ENCODE measurements at regions not wholly inside any gene's neighbourhood (a gene's known extent, or its start where the extent isn't known, plus 50 kb on each side); places are given as distances from the start of the nearest gene placed in this dataset.

DNA sequence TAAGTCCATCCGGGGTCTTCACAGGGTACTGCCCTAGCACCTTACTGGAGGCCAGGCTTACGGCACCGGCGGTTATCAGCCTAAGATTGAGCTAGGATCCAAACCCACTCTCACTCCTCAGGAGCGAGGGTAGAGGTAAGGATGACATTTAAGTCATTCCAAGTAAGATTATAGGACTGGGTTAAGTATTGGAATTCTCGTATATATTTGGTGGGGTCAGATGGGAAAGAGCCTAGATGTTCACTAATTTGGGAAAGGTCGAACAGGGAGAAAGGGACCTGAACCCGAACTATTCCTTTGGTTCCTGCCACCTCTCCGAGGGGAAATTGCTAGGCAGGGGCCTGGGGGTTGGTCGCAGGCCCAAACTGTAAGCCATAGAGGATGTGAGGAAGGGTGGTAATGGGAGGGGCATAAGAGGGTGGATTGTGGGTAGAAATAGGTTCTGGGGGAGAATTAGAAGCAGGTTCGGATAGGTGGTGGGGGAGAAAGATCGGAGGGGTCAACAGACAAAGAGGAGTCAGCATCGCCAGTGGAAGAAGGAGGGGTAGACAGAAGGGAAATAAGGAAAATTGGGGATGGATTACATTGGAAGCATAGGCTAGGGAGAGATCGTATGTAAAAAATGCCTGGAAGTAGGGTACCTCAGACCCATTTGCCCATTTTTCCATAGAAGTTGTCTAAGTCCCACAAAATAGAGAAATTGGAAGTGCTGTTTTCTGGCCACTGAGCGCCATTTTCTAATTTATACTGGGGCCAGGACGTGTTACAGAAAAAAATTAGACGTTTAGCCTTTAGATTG, 747.1 kb upstream of the ADGRB3 start (continued):
- TF ChIP-seq SRSF1 (IDR thresholded peaks at IDR 0.05; ENCODE audit: low read depth, low read length): no peak
- peak; percentile 31 for TF ChIP-seq SIRT6 (IDR thresholded peaks at IDR 0.05; ENCODE audit: low read depth, low read length)
- 0 out of 2 replicates have a peak, but pooled peaks have one; percentile 18 for TF ChIP-seq SIN3B (IDR thresholded peaks at IDR 0.05; ENCODE audit: low read depth)
- no peak for TF ChIP-seq ZFPM2 (CRISPR knock-in tag; IDR thresholded peaks at IDR 0.05)
- peak; percentile 15 for TF ChIP-seq BRD9 (IDR thresholded peaks at IDR 0.05; ENCODE audit: low read depth, partially characterized antibody)
- TF ChIP-seq CREB1 (IDR thresholded peaks at IDR 0.05): peak; percentile 8; the same call in 1 of the 2 replicates
- TF ChIP-seq CREB1 (CRISPR knock-in tag; IDR thresholded peaks at IDR 0.05): no peak
- TF ChIP-seq KHSRP (IDR thresholded peaks at IDR 0.05): peak; percentile 35; the same call in 1 of the 2 replicates
- peak; percentile 57; the same call in 1 of the 2 replicates for TF ChIP-seq ZNF143 (CRISPR knock-in tag; IDR thresholded peaks at IDR 0.05)
- TF ChIP-seq, protein P1, sequence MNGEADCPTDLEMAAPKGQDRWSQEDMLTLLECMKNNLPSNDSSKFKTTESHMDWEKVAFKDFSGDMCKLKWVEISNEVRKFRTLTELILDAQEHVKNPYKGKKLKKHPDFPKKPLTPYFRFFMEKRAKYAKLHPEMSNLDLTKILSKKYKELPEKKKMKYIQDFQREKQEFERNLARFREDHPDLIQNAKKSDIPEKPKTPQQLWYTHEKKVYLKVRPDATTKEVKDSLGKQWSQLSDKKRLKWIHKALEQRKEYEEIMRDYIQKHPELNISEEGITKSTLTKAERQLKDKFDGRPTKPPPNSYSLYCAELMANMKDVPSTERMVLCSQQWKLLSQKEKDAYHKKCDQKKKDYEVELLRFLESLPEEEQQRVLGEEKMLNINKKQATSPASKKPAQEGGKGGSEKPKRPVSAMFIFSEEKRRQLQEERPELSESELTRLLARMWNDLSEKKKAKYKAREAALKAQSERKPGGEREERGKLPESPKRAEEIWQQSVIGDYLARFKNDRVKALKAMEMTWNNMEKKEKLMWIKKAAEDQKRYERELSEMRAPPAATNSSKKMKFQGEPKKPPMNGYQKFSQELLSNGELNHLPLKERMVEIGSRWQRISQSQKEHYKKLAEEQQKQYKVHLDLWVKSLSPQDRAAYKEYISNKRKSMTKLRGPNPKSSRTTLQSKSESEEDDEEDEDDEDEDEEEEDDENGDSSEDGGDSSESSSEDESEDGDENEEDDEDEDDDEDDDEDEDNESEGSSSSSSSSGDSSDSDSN (IDR thresholded peaks at IDR 0.05; ENCODE audit: borderline replicate concordance in 1 of 2, low read depth in 2 of 2, low read length in 2 of 2): peak; percentile 60 to 87; a peak in 1 of 4 replicates
- TF ChIP-seq, protein P2, sequence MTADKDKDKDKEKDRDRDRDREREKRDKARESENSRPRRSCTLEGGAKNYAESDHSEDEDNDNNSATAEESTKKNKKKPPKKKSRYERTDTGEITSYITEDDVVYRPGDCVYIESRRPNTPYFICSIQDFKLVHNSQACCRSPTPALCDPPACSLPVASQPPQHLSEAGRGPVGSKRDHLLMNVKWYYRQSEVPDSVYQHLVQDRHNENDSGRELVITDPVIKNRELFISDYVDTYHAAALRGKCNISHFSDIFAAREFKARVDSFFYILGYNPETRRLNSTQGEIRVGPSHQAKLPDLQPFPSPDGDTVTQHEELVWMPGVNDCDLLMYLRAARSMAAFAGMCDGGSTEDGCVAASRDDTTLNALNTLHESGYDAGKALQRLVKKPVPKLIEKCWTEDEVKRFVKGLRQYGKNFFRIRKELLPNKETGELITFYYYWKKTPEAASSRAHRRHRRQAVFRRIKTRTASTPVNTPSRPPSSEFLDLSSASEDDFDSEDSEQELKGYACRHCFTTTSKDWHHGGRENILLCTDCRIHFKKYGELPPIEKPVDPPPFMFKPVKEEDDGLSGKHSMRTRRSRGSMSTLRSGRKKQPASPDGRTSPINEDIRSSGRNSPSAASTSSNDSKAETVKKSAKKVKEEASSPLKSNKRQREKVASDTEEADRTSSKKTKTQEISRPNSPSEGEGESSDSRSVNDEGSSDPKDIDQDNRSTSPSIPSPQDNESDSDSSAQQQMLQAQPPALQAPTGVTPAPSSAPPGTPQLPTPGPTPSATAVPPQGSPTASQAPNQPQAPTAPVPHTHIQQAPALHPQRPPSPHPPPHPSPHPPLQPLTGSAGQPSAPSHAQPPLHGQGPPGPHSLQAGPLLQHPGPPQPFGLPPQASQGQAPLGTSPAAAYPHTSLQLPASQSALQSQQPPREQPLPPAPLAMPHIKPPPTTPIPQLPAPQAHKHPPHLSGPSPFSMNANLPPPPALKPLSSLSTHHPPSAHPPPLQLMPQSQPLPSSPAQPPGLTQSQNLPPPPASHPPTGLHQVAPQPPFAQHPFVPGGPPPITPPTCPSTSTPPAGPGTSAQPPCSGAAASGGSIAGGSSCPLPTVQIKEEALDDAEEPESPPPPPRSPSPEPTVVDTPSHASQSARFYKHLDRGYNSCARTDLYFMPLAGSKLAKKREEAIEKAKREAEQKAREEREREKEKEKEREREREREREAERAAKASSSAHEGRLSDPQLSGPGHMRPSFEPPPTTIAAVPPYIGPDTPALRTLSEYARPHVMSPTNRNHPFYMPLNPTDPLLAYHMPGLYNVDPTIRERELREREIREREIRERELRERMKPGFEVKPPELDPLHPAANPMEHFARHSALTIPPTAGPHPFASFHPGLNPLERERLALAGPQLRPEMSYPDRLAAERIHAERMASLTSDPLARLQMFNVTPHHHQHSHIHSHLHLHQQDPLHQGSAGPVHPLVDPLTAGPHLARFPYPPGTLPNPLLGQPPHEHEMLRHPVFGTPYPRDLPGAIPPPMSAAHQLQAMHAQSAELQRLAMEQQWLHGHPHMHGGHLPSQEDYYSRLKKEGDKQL (CRISPR knock-in tag; IDR thresholded peaks at IDR 0.05; ENCODE audit: borderline replicate concordance): no peak
- TF ChIP-seq MTA2 (IDR thresholded peaks at IDR 0.05; ENCODE audit: low read depth): 0 out of 2 replicates have a peak, but pooled peaks have one; percentile 5
- peak; percentile 67 for TF ChIP-seq ZNF589 (CRISPR knock-in tag; IDR thresholded peaks at IDR 0.05; ENCODE audit: low read depth)
- TF ChIP-seq, protein P3, sequence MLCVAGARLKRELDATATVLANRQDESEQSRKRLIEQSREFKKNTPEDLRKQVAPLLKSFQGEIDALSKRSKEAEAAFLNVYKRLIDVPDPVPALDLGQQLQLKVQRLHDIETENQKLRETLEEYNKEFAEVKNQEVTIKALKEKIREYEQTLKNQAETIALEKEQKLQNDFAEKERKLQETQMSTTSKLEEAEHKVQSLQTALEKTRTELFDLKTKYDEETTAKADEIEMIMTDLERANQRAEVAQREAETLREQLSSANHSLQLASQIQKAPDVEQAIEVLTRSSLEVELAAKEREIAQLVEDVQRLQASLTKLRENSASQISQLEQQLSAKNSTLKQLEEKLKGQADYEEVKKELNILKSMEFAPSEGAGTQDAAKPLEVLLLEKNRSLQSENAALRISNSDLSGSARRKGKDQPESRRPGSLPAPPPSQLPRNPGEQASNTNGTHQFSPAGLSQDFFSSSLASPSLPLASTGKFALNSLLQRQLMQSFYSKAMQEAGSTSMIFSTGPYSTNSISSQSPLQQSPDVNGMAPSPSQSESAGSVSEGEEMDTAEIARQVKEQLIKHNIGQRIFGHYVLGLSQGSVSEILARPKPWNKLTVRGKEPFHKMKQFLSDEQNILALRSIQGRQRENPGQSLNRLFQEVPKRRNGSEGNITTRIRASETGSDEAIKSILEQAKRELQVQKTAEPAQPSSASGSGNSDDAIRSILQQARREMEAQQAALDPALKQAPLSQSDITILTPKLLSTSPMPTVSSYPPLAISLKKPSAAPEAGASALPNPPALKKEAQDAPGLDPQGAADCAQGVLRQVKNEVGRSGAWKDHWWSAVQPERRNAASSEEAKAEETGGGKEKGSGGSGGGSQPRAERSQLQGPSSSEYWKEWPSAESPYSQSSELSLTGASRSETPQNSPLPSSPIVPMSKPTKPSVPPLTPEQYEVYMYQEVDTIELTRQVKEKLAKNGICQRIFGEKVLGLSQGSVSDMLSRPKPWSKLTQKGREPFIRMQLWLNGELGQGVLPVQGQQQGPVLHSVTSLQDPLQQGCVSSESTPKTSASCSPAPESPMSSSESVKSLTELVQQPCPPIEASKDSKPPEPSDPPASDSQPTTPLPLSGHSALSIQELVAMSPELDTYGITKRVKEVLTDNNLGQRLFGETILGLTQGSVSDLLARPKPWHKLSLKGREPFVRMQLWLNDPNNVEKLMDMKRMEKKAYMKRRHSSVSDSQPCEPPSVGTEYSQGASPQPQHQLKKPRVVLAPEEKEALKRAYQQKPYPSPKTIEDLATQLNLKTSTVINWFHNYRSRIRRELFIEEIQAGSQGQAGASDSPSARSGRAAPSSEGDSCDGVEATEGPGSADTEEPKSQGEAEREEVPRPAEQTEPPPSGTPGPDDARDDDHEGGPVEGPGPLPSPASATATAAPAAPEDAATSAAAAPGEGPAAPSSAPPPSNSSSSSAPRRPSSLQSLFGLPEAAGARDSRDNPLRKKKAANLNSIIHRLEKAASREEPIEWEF (CRISPR knock-in tag; IDR thresholded peaks at IDR 0.05): peak; percentile 52; the same call in 1 of the 2 replicates

Data from K562 (cell line).